ENCODE measurements at regions not wholly inside any gene's neighbourhood (a gene's known extent, or its start where the extent isn't known, plus 50 kb on each side); places are given as distances from the start of the nearest gene placed in this dataset.

DNA sequence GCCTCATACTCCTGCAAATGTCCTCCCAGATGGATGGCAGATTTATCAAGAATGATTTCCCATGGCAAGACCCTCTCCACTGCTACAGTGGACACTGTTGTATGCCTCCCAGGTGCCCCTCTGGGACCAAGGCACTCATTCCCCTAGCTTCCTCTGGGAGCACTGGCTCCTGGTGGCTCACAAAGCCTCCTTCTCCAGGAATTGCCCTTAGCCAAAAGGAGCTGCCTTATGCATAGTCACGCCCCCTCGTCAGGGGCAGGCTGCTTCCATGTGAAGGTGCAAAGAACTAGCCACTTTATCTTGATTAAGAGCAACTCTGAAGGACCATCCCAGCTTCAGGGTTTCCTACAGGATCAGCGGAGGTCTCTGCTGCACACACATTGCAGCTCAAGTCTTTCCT is 358.1 kb downstream of the CDK5RAP2 start:
- no peak for DNase-seq
- no peak for ATAC-seq
- no peak overlapping the region for H3K27ac ChIP-seq
- intact Hi-C loops (cut with DNase I): no loop called here
- no peak overlapping the region for H3K4me3 ChIP-seq
- no peaks in the 10 kb centered on the region for H3K4me1 ChIP-seq
- no peaks in the 10 kb centered on the region for H3K9me3 ChIP-seq
- no peaks in the 10 kb centered on the region for H3K27me3 ChIP-seq (ENCODE audit: low read depth)
- TF ChIP-seq, protein P1, sequence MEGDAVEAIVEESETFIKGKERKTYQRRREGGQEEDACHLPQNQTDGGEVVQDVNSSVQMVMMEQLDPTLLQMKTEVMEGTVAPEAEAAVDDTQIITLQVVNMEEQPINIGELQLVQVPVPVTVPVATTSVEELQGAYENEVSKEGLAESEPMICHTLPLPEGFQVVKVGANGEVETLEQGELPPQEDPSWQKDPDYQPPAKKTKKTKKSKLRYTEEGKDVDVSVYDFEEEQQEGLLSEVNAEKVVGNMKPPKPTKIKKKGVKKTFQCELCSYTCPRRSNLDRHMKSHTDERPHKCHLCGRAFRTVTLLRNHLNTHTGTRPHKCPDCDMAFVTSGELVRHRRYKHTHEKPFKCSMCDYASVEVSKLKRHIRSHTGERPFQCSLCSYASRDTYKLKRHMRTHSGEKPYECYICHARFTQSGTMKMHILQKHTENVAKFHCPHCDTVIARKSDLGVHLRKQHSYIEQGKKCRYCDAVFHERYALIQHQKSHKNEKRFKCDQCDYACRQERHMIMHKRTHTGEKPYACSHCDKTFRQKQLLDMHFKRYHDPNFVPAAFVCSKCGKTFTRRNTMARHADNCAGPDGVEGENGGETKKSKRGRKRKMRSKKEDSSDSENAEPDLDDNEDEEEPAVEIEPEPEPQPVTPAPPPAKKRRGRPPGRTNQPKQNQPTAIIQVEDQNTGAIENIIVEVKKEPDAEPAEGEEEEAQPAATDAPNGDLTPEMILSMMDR (IDR thresholded peaks at IDR 0.05): no peak
- H3K36me3 ChIP-seq: no peaks in the 10 kb centered on the region

DNA sequence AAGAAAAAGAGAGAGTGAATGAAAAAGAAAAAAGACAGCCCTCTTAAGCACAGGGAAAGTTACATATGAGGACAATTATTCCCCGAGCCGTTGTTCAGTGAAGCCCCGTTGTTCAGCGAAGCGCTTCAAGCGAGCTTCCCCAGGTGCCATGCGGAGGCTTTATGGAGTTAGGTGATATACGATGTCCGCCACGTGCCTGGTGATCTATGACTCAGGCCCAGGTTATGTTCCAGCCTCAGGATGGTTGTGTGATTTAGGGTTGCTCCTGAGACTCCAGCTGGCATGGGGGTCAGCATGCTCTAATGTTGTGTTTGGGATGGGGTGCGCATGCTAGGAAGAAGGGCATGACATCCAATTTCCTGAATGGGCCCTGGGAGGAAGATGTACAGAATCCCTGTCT is 365.6 kb downstream of the CDK5RAP2 start:
- TF ChIP-seq, protein P1 (IDR thresholded peaks at IDR 0.05): no peak
- intact Hi-C loops (cut with DNase I): no loop called here

DNA sequence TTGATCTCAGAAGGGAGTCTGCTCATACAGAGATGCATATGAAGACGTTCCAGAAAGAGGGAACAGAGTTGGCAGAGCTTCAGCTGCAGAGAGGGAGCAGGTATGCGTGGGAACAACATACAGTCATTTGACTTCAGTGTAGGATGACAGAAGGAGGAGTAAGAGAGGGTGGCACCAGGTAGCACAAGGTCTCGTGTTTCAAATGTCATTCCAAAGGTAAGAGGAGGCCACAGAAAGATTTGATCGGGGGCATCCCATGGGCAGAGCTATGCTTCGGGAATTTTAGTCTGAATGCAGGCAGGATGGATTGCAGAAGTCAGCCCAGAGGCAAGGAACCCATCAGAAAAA is 367.1 kb downstream of the CDK5RAP2 start:
- Histone ChIP-seq H3K27me3 (ENCODE audit: low read depth) (no peaks in the 10 kb centered on the region), H3K4me1 (no peaks in the 10 kb centered on the region), H3K4me3 (no peak overlapping the region), H3K36me3 (no peaks in the 10 kb centered on the region), H3K27ac (no peak overlapping the region), H3K9me3 (no peaks in the 10 kb centered on the region)
- no peak for ATAC-seq
- intact Hi-C loops (cut with DNase I): no loop called here
- TF ChIP-seq, protein P1 (IDR thresholded peaks at IDR 0.05): no peak
- no peak for DNase-seq

More for the DNA sequence above, 365.6 kb downstream of the CDK5RAP2 start:
- Histone ChIP-seq H3K9me3 (no peaks in the 10 kb centered on the region), H3K4me1 (no peaks in the 10 kb centered on the region), H3K27me3 (ENCODE audit: low read depth) (no peaks in the 10 kb centered on the region), H3K4me3 (no peak overlapping the region), H3K36me3 (no peaks in the 10 kb centered on the region), H3K27ac (no peak overlapping the region)
- ATAC-seq (no peak), DNase-seq (no peak)

DNA sequence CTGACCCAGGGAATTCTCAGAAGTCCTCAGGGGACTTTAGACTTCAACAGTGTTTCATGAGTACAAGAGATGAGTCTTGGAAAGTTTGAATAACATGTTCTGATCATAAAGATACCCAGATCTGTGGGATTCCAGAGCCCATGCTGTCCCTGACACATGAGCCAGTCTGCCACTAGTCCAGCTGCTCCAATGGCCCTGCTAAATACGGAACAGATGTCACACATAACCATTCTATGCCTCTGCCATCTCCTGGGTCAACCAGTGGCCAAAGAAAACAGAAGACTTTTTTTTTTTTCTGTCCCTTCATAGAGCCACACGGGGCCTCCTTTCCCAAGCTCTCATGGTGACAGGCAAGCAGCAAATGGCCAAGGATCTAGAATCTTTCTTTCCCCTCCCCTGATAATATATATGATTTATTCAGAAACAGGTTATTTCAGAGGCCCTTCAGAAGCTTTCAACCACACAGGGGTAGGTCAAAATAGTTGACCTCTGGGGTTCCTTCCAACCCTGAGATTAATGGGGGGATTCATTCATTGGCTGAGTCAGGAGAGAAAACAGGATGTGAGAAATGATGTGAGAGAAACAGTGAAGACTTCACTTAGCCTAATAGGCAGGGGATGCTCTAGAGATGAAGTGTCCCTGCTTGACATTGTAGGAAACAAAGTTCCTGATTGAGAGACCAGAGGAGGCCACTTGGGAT is 367.7 kb downstream of the CDK5RAP2 start:
- no peak for DNase-seq
- intact Hi-C loops (cut with DNase I): no loop called here
- no peak for ATAC-seq
- Histone ChIP-seq H3K27ac (no peak overlapping the region), H3K27me3 (ENCODE audit: low read depth) (no peaks in the 10 kb centered on the region), H3K4me1 (no peaks in the 10 kb centered on the region), H3K4me3 (no peak overlapping the region), H3K9me3 (no peaks in the 10 kb centered on the region), H3K36me3 (no peaks in the 10 kb centered on the region)
- TF ChIP-seq, protein P1 (IDR thresholded peaks at IDR 0.05): no peak

DNA sequence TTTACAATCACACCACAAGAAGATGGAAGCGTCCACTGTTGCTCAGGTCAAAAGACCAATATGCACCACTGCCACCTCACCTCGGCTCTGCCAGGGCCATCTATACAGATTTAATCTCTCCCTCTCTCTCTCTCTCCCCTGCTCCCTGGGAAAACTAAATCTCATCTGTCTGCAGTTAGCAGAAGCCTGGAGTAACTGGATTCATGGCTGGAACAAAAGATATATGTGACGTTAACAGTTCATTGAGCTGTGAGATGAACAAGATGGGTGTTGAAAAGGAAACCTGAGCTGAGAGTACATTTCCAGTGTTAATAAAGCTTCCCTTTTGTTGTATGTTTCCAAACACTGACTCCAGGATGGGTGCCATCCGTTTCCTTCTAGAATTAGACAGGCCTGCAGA is 369.7 kb downstream of the CDK5RAP2 start:
- no peak overlapping the region for H3K27ac ChIP-seq
- no peaks in the 10 kb centered on the region for H3K9me3 ChIP-seq
- no peaks in the 10 kb centered on the region for H3K36me3 ChIP-seq
- TF ChIP-seq, protein P1 (IDR thresholded peaks at IDR 0.05): no peak
- DNase-seq (no peak), ATAC-seq (no peak)
- no peaks in the 10 kb centered on the region for H3K4me1 ChIP-seq
- intact Hi-C loops (cut with DNase I): no loop called here
- H3K27me3 ChIP-seq (ENCODE audit: low read depth): no peaks in the 10 kb centered on the region
- no peak overlapping the region for H3K4me3 ChIP-seq
